ENCODE measurements at regions not wholly inside any gene's neighbourhood (a gene's known extent, or its start where the extent isn't known, plus 50 kb on each side); places are given as distances from the start of the nearest gene placed in this dataset.
A peak's percentile ranks its signal among the peaks of the same experiment; 100 is the strongest.

- no peak overlapping the region for H3K9ac ChIP-seq (ENCODE audit: low read depth in 1 of 2, low read length in 2 of 2)
- H3K27ac ChIP-seq (ENCODE audit: low read depth in 1 of 2, low read length in 2 of 2): no peak overlapping the region
- no peaks in the 10 kb centered on the region for H3K4me1 ChIP-seq (ENCODE audit: control insufficient read depth in 4 of 4, insufficient read depth in 4 of 4, low read length in 3 of 4)
- H3K4me3 ChIP-seq (ENCODE audit: low read depth in 1 of 3, low read length in 3 of 3): no peak overlapping the region
- no peaks in the 10 kb centered on the region for H3K36me3 ChIP-seq (ENCODE audit: control insufficient read depth in 4 of 4, insufficient read depth in 3 of 4, low read depth in 1 of 4, low read length in 3 of 4)
- no peaks in the 10 kb centered on the region for H3K27me3 ChIP-seq (ENCODE audit: control insufficient read depth in 4 of 4, insufficient read depth in 4 of 4, low read length in 3 of 4)
- H3K9me3 ChIP-seq (ENCODE audit: control insufficient read depth in 4 of 4, low read length in 3 of 4): no peaks in the 10 kb centered on the region
- no peak for DNase-seq (ENCODE audit: low spot score)
- WGBS: 63% methylated on average over 1 of the region's 1 CpG
- TF ChIP-seq FOXA2 (IDR thresholded peaks at IDR 0.05) (no peak), RAD21 (IDR thresholded peaks at IDR 0.05) (peak; percentile 27 to 53), HNF4G (IDR thresholded peaks at IDR 0.05) (no peak), NR2F2 (IDR thresholded peaks at IDR 0.05) (no peak), ZBTB33 (IDR thresholded peaks at IDR 0.05) (no peak), CTCF (IDR thresholded peaks at IDR 0.05; ENCODE audit: low read depth, low read length, missing input control) (peak; percentile 12), SP1 (IDR thresholded peaks at IDR 0.05) (no peak), TAF1 (conservative IDR thresholded peaks at IDR 0.05) (no peak), JUND (IDR thresholded peaks at IDR 0.05) (no peak), FOXA1 (IDR thresholded peaks at IDR 0.05) (no peak)
Measured at GRCh38 chr17:71237903-71238538, 882.8 kb upstream of the SOX9 start.

- H3K9ac ChIP-seq (ENCODE audit: low read depth in 1 of 2, low read length in 2 of 2): no peak overlapping the region
- no peak for DNase-seq (ENCODE audit: low spot score)
- H3K27ac ChIP-seq (ENCODE audit: low read depth in 1 of 2, low read length in 2 of 2): no peak overlapping the region
- WGBS: 82% methylated on average over 4 of the region's 4 CpGs
- H3K27me3 ChIP-seq (ENCODE audit: control insufficient read depth in 4 of 4, insufficient read depth in 4 of 4, low read length in 3 of 4): no peaks in the 10 kb centered on the region
- no peaks in the 10 kb centered on the region for H3K36me3 ChIP-seq (ENCODE audit: control insufficient read depth in 4 of 4, insufficient read depth in 3 of 4, low read depth in 1 of 4, low read length in 3 of 4)
- TF ChIP-seq EGR1 (IDR thresholded peaks at IDR 0.05; ENCODE audit: low read depth in 2 of 2) (no peak), MAX (IDR thresholded peaks at IDR 0.05) (no peak), CTCF (IDR thresholded peaks at IDR 0.05; ENCODE audit: low read depth, low read length, missing input control) (no peak), HNF4G (IDR thresholded peaks at IDR 0.05) (no peak), GABPA (IDR thresholded peaks at IDR 0.05 in 1 of 2, conservative IDR thresholded peaks at IDR 0.05 in 1 of 2) (no peak), ATF3 (IDR thresholded peaks at IDR 0.05) (no peak), FOXA1 (IDR thresholded peaks at IDR 0.05) (no peak), FOXA2 (IDR thresholded peaks at IDR 0.05) (no peak), HNF4A (conservative IDR thresholded peaks at IDR 0.05) (no peak), YY1 (IDR thresholded peaks at IDR 0.05) (no peak), TAF1 (conservative IDR thresholded peaks at IDR 0.05) (no peak), RXRA (IDR thresholded peaks at IDR 0.05) (no peak), REST (IDR thresholded peaks at IDR 0.05) (no peak), ZBTB33 (IDR thresholded peaks at IDR 0.05) (no peak), SP1 (IDR thresholded peaks at IDR 0.05) (no peak)
- no peak overlapping the region for H3K4me3 ChIP-seq (ENCODE audit: low read depth in 1 of 3, low read length in 3 of 3)
- H3K4me1 ChIP-seq (ENCODE audit: control insufficient read depth in 4 of 4, insufficient read depth in 4 of 4, low read length in 3 of 4): no peaks in the 10 kb centered on the region
- H3K9me3 ChIP-seq (ENCODE audit: control insufficient read depth in 4 of 4, low read length in 3 of 4): no peaks in the 10 kb centered on the region
Measured at GRCh38 chr17:71247441-71248015, 873.3 kb upstream of the SOX9 start.

Measured in liver (tissue), 8 donors.